ENCODE measurements at regions not wholly inside any gene's neighbourhood (a gene's known extent, or its start where the extent isn't known, plus 50 kb on each side); places are given as distances from the start of the nearest gene placed in this dataset.

DNA sequence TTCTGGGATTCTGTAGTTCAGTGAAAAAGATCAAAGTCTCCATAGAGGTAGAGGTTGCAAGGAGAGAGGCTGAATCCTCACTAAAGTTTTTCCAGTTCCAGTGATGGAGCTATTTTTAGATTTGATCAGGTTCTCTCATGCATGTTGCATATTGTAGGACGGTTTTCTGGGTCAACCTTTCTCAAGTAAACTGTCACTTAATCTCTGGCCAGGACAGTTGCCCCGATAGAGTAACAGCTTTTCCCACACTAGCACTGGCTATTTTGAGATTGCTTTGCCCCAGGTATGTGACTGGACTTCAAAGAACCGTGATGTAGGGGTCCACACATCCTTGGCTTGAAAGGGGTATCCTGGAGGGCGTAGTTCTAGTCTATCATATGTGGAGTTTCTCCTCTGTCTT lies 67.4 kb upstream of the EPCAM start:
- no peak overlapping the region for H3K27ac ChIP-seq
- POLR2A ChIA-PET (ENCODE audit: low non-redundant PET), result no interaction called here
- DNase-seq (ENCODE audit: low spot score), result no peak
- CTCF ChIA-PET, result no interaction called here
- no peak for TF ChIP-seq CTCF (conservative IDR thresholded peaks at IDR 0.05; ENCODE audit: low read depth)

DNA sequence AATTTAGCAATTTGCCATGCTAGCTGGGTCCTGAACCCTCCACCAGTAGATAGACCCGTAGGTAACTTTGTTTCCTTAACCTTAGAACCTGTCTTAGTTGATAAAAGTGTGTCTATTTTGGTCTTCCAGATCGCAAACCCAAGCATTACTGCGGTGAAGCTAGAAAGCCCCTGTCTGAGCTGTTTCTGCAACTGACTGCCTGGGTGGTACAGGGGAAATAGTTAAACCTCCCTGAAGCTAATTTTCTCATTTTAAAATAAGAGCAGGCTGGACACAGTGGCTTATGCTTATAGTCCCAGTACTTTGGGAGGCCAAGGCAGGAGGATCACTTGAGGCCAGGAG lies 67.9 kb upstream of the EPCAM start:
- no peak for TF ChIP-seq CTCF (conservative IDR thresholded peaks at IDR 0.05; ENCODE audit: low read depth)
- H3K27ac ChIP-seq, result no peak overlapping the region
- ChIA-PET POLR2A (ENCODE audit: low non-redundant PET) (no interaction called here), CTCF (interaction anchor here (0.6 kb wide), 1 partner anchor 28 kb away, joined by 4 read pairs; no protein-coding TSS in a partner anchor)
- DNase-seq (ENCODE audit: low spot score), result no peak

DNA sequence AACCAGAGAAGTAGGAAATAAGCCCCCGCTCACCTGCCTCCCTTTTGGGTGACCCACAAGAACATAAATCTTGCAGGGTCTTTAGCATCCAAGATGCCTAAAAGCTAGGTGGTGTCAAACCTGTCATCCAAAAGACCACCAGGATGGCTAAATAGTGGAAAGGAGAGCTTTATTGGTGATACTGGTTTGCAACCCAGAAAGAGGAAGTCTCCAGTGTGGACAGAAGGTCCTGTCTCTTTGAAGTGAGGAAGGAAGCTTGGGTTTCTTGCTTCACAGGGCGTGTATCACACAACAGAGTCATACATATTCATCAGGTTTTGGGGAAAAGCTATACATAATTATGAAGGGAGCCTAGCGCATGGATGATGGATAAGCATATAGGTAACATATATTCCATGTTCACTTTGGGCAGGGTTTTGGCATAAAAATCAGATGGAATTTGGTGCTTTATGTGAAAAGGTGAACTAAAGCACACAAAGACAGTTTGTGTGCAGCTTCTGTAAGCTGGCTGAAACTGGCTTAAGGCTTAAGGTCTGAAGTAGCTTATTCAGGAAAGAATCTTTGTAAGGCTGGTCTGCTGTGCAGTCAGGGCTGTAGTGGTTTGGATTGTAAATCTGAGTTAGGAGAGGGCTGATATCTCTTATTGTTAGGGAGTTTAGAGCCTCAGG lies 68.4 kb upstream of the EPCAM start:
- no peak for TF ChIP-seq CTCF (conservative IDR thresholded peaks at IDR 0.05; ENCODE audit: low read depth)
- no peak for DNase-seq (ENCODE audit: low spot score)
- ChIA-PET CTCF (interaction anchor here (0.6 kb wide), 2 partner anchors 12 to 27 kb away, joined by 3 to 4 read pairs; no protein-coding TSS in a partner anchor), POLR2A (ENCODE audit: low non-redundant PET) (no interaction called here)
- H3K27ac ChIP-seq, result no peak overlapping the region

- TF ChIP-seq CTCF (conservative IDR thresholded peaks at IDR 0.05; ENCODE audit: low read depth), result no peak
- DNase-seq (ENCODE audit: low spot score), result no peak
- ChIA-PET CTCF (interaction anchor here (0.5 to 0.6 kb wide), 2 partner anchors 13 to 251 kb away, joined by 3 read pairs; no protein-coding TSS in a partner anchor), POLR2A (ENCODE audit: low non-redundant PET) (no interaction called here)
- no peak overlapping the region for H3K27ac ChIP-seq
These were observed 69.0 kb upstream of the EPCAM start for GRCh38 chr2:47300081-47300480.

GRCh38 chr2:47299555-47299954 lies 69.6 kb upstream of the EPCAM start:
- CTCF ChIA-PET, result interaction anchor here (0.5 to 0.6 kb wide), 2 partner anchors 18 to 251 kb away, joined by 3 to 5 read pairs; no protein-coding TSS in a partner anchor
- no peak for TF ChIP-seq CTCF (conservative IDR thresholded peaks at IDR 0.05; ENCODE audit: low read depth)
- POLR2A ChIA-PET (ENCODE audit: low non-redundant PET), result no interaction called here
- no peak for DNase-seq (ENCODE audit: low spot score)
- no peak overlapping the region for H3K27ac ChIP-seq

DNA sequence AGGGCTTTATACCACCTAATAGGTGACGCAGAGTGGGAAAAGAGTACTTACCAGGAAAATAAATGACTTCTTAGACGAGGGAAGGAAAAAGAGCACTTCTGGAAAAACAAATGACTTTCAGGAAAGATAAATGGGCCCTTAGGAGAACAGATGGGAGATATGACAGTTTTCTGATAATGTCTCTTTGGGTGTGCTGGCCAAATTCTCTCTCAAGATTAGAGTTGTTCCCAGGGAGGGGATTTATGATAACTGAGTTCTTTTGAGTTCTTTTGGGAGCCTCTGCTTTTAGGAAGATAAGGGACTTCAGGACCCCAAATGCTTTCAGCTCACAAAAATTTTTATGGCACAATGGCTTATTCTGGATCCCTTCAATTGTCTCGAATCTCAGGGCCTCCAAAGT lies 70.3 kb upstream of the EPCAM start:
- ChIA-PET CTCF (no interaction called here), POLR2A (ENCODE audit: low non-redundant PET) (no interaction called here)
- no peak overlapping the region for H3K27ac ChIP-seq
- DNase-seq (ENCODE audit: low spot score), result no peak
- no peak for TF ChIP-seq CTCF (conservative IDR thresholded peaks at IDR 0.05; ENCODE audit: low read depth)

All from RWPE1 (cell line).